BLaER1 (cell line): ENCODE measurements at regions not wholly inside any gene's neighbourhood (a gene's known extent, or its start where the extent isn't known, plus 50 kb on each side); places are given as distances from the start of the nearest gene placed in this dataset.

Source experiments
- H3K27ac ChIP-seq: shearing (Covaris generic); formaldehyde crosslinking; 2 replicates; pipeline ENCODE4 v1.8.1; 2022
- H3K27me3 ChIP-seq: shearing (Covaris generic); formaldehyde crosslinking; 2 replicates; pipeline ENCODE4 v1.8.1; 2022
- H3K36me3 ChIP-seq: shearing (Covaris generic); formaldehyde crosslinking; 2 replicates; pipeline ENCODE4 v1.8.1; 2022
- H3K4me1 ChIP-seq: shearing (Covaris generic); formaldehyde crosslinking; 2 replicates; pipeline ENCODE4 v1.8.1; 2022
- H3K4me2 ChIP-seq: shearing (Covaris generic); formaldehyde crosslinking; 2 replicates; pipeline ENCODE4 v1.8.1; 2022
- H3K4me3 ChIP-seq: shearing (Covaris generic); formaldehyde crosslinking; 2 replicates; pipeline ENCODE4 v1.8.1; 2022
- H3K9ac ChIP-seq: shearing (Covaris generic); formaldehyde crosslinking; 2 replicates; pipeline ENCODE4 v1.8.1; 2022
- H3K9me3 ChIP-seq: shearing (Covaris generic); formaldehyde crosslinking; 2 replicates; pipeline ENCODE4 v1.8.1; 2022
- H4K20me1 ChIP-seq: shearing (Covaris generic); formaldehyde crosslinking; 2 replicates; pipeline ENCODE4 v1.8.1; 2022
- Cebpa-rat ChIP-seq: shearing (Covaris generic); IDR thresholded peaks from 2 replicates; pipeline ENCODE4 v1.8.1; 2022

DNA sequence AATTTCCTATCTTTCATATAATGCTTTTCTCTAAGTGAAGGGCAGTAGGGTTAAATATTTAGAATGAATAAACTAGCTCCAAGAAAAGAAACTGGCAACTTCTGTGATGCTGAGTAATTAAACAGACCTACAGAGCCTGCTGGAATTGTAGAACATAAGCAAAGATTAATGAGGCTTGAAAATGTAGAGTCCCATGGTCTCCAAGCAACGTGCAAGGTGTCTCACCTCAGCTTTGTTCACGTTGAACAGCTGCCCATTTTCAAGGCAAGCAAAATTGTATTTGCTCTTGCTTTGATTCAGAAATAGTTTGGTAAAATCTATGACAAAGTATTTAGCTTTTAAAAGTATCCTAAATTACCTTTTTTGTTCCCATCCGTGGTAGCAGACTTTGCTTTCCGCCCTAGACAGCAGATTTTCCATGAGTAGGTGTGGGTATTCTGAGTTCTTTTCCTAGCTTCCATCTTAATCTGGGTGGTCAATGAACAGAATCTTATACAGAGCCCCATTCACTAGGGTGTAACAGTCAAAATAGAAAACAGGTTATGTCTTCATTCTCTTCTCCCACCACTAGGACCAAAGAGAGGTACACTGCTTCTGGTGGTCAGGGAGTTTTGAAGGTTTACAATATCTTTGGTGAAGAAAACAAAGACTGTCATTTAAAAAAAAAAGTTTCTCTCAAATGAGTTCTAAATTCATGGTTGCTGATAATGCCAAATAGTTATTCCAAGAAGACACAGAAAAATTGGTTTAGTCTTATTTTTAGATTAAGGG is 52.1 kb upstream of the TYRP1 start:
- Histone ChIP-seq H3K4me2 (no peak overlapping the region), H3K9me3 (no peaks in the 10 kb centered on the region), H3K27me3 (no peaks in the 10 kb centered on the region), H3K9ac (no peak overlapping the region), H3K4me3 (no peak overlapping the region), H3K4me1 (no peaks in the 10 kb centered on the region), H4K20me1 (no peaks in the 10 kb centered on the region), H3K27ac (no peak overlapping the region), H3K36me3 (no peaks in the 10 kb centered on the region)
- no peak for TF ChIP-seq Cebpa-rat
